Loucy (cell line): ENCODE measurements at regions not wholly inside any gene's neighbourhood (a gene's known extent, or its start where the extent isn't known, plus 50 kb on each side); places are given as distances from the start of the nearest gene placed in this dataset.

ENCODE experiments used
- H2AFZ ChIP-seq: fragments of 200-600 bp; sonication (generic); 2 replicates; pipeline ENCODE4 v1.6.0; 2016; ENCODE audit warnings: antibody characterized with exemption, mild to moderate bottlenecking, low read length, moderate library complexity
- H3F3A ChIP-seq: fragments of 200-600 bp; 2 replicates; pipeline ENCODE4 v1.6.0; 2016; ENCODE audit warnings: antibody characterized with exemption, low read depth, mild to moderate bottlenecking
- H3K27me3 ChIP-seq: fragments of 200-600 bp; sonication (generic); 2 replicates; pipeline ENCODE4 v1.6.1; 2014; ENCODE audit warnings: low read length, mild to moderate bottlenecking; ENCODE audit not compliant: insufficient read depth, poor library complexity, severe bottlenecking
- H3K36me3 ChIP-seq: fragments of 200-600 bp; sonication (generic); 2 replicates; pipeline ENCODE4 v1.6.1; 2016; ENCODE audit warnings: low read length; ENCODE audit not compliant: insufficient read depth
- H3K4me1 ChIP-seq: fragments of 200-600 bp; sonication (generic); 2 replicates; pipeline ENCODE4 v1.5.1; 2014; ENCODE audit warnings: low read length, mild to moderate bottlenecking; ENCODE audit not compliant: insufficient read depth, poor library complexity, severe bottlenecking
- H3K4me2 ChIP-seq: fragments of 200-600 bp; sonication (generic); 2 replicates; pipeline ENCODE4 v1.6.0; 2014; ENCODE audit warnings: antibody characterized with exemption, low read length, low read depth, mild to moderate bottlenecking; ENCODE audit not compliant: poor library complexity, severe bottlenecking
- H3K4me3 ChIP-seq: fragments of 200-600 bp; sonication (generic); 2 replicates; pipeline ENCODE4 v1.5.1; 2014; ENCODE audit warnings: low read length, mild to moderate bottlenecking, mixed read lengths; ENCODE audit not compliant: poor library complexity, severe bottlenecking
- H3K79me2 ChIP-seq: fragments of 200-600 bp; sonication (generic); 2 replicates; pipeline ENCODE4 v1.6.1; 2014; ENCODE audit warnings: low read length; ENCODE audit not compliant: insufficient read depth
- H3K9ac ChIP-seq: fragments of 200-600 bp; sonication (generic); 2 replicates; pipeline ENCODE4 v1.6.0; 2014; ENCODE audit warnings: mild to moderate bottlenecking, low read depth, low read length, moderate library complexity; ENCODE audit not compliant: poor library complexity, severe bottlenecking
- H3K9me2 ChIP-seq: fragments of 200-600 bp; sonication (generic); replicated peaks from 2 replicates; pipeline ENCODE4 v1.6.1; 2016; ENCODE audit warnings: low read depth, low read length, mixed read lengths
- H3K9me3 ChIP-seq: fragments of 200-600 bp; sonication (generic); 2 replicates; pipeline ENCODE4 v1.6.1; 2014; ENCODE audit warnings: mild to moderate bottlenecking, antibody characterized with exemption, low read length, low read depth; ENCODE audit not compliant: insufficient read depth
- H4K20me1 ChIP-seq: fragments of 200-600 bp; sonication (generic); 2 replicates; pipeline ENCODE4 v1.6.0; 2014; ENCODE audit warnings: antibody characterized with exemption, low read length, mild to moderate bottlenecking; ENCODE audit not compliant: insufficient read depth, poor library complexity, severe bottlenecking
- CTCF ChIP-seq: fragments of 200-600 bp; sonication (generic); conservative IDR thresholded peaks from 2 replicates; pipeline ENCODE4 v1.5.1; 2014; ENCODE audit warnings: mild to moderate bottlenecking, antibody characterized with exemption, low read length
- EZH2phosphoT487 ChIP-seq: fragments of 200-600 bp; IDR thresholded peaks from 2 replicates; pipeline ENCODE4 v1.6.1; 2018; ENCODE audit warnings: antibody characterized with exemption, mild to moderate bottlenecking, moderate library complexity, borderline replicate concordance

GRCh38 chr11:116055064-116055463, 550.8 kb upstream of the CADM1 start:
- Histone ChIP-seq H3K4me3 (no peak overlapping the region), H2AFZ (no peak overlapping the region), H3K9ac (no peak overlapping the region), H3K9me3 (0 out of 2 replicates have a peak, but pooled peaks cover 6% of the 10 kb centered on the region), H3K79me2 (no peaks in the 10 kb centered on the region), H3K36me3 (no peaks in the 10 kb centered on the region), H3K4me1 (no peaks in the 10 kb centered on the region), H3K4me2 (no peak overlapping the region), H3F3A (no peaks in the 10 kb centered on the region), H3K27me3 (no peaks in the 10 kb centered on the region), H3K9me2 (no peaks in the 10 kb centered on the region), H4K20me1 (no peaks in the 10 kb centered on the region)
- TF ChIP-seq EZH2phosphoT487 = no peak
- TF ChIP-seq CTCF = no peak

GRCh38 chr11:116053548-116053919, 549.3 kb upstream of the CADM1 start:
- Histone ChIP-seq H3K9me3 (0 out of 2 replicates have a peak, but pooled peaks cover 6% of the 10 kb centered on the region), H3K4me1 (no peaks in the 10 kb centered on the region), H4K20me1 (no peaks in the 10 kb centered on the region), H3K4me2 (no peak overlapping the region), H3K4me3 (no peak overlapping the region), H2AFZ (no peak overlapping the region), H3K27me3 (no peaks in the 10 kb centered on the region), H3K9me2 (no peaks in the 10 kb centered on the region), H3K9ac (no peak overlapping the region), H3K36me3 (no peaks in the 10 kb centered on the region), H3K79me2 (no peaks in the 10 kb centered on the region), H3F3A (no peaks in the 10 kb centered on the region)
- TF ChIP-seq CTCF (no peak), EZH2phosphoT487 (no peak)

GRCh38 chr11:116052603-116053547, 548.7 kb upstream of the CADM1 start:
- Histone ChIP-seq H3K27me3 (no peaks in the 10 kb centered on the region), H3K9ac (no peak overlapping the region), H3K79me2 (no peaks in the 10 kb centered on the region), H3K9me2 (no peaks in the 10 kb centered on the region), H3K4me2 (no peak overlapping the region), H2AFZ (no peak overlapping the region), H3K36me3 (no peaks in the 10 kb centered on the region), H3K9me3 (0 out of 2 replicates have a peak, but pooled peaks cover 6% of the 10 kb centered on the region), H3F3A (no peaks in the 10 kb centered on the region), H4K20me1 (no peaks in the 10 kb centered on the region), H3K4me3 (no peak overlapping the region), H3K4me1 (no peaks in the 10 kb centered on the region)
- TF ChIP-seq CTCF (no peak), EZH2phosphoT487 (no peak)
